ENCODE measurements at regions not wholly inside any gene's neighbourhood (a gene's known extent, or its start where the extent isn't known, plus 50 kb on each side); places are given as distances from the start of the nearest gene placed in this dataset.

DNA sequence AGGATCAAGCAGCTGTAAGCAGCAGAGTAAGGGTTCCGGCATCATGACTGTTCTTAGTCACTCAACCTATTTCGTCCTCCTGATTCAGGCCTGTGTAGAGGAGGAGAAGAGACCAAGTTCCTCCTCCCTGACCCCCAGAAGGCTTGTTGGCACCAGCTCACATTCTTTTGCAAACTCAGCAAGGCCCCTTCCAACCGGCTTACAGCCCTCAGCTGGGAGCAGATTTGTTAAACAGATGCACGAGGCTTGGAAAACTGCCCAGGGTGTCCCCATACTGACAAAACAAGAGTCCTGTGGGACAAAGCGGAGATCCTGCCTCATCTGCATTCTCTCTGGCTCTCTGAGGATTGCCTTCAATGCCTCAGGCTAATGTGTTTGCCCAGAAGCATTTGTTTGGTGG, 113.2 kb upstream of the SOX21 start:
- TF ChIP-seq RAD21 (IDR thresholded peaks at IDR 0.05; ENCODE audit: low read length) (no peak), MXI1 (IDR thresholded peaks at IDR 0.05; ENCODE audit: borderline replicate concordance, low read depth, low read length) (no peak), FOS (IDR thresholded peaks at IDR 0.05; ENCODE audit: low read depth, low read length) (no peak), BHLHE40 (IDR thresholded peaks at IDR 0.05; ENCODE audit: low read depth, low read length) (no peak), POLR2A (IDR thresholded peaks at IDR 0.05; ENCODE audit: low read depth, low read length) (no peak), RFX5 (IDR thresholded peaks at IDR 0.05; ENCODE audit: low read depth, low read length) (no peak), MAZ (IDR thresholded peaks at IDR 0.05; ENCODE audit: borderline replicate concordance, low read depth, low read length) (no peak)
- TF ChIP-seq, protein P1, sequence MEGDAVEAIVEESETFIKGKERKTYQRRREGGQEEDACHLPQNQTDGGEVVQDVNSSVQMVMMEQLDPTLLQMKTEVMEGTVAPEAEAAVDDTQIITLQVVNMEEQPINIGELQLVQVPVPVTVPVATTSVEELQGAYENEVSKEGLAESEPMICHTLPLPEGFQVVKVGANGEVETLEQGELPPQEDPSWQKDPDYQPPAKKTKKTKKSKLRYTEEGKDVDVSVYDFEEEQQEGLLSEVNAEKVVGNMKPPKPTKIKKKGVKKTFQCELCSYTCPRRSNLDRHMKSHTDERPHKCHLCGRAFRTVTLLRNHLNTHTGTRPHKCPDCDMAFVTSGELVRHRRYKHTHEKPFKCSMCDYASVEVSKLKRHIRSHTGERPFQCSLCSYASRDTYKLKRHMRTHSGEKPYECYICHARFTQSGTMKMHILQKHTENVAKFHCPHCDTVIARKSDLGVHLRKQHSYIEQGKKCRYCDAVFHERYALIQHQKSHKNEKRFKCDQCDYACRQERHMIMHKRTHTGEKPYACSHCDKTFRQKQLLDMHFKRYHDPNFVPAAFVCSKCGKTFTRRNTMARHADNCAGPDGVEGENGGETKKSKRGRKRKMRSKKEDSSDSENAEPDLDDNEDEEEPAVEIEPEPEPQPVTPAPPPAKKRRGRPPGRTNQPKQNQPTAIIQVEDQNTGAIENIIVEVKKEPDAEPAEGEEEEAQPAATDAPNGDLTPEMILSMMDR (conservative IDR thresholded peaks at IDR 0.05; ENCODE audit: low read depth, low read length) = no peak
- TF ChIP-seq, protein P2, sequence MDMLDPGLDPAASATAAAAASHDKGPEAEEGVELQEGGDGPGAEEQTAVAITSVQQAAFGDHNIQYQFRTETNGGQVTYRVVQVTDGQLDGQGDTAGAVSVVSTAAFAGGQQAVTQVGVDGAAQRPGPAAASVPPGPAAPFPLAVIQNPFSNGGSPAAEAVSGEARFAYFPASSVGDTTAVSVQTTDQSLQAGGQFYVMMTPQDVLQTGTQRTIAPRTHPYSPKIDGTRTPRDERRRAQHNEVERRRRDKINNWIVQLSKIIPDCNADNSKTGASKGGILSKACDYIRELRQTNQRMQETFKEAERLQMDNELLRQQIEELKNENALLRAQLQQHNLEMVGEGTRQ (IDR thresholded peaks at IDR 0.05; ENCODE audit: low read depth, low read length) = no peak
